Endothelial cell of umbilical vein (primary cell): ENCODE measurements at regions not wholly inside any gene's neighbourhood (a gene's known extent, or its start where the extent isn't known, plus 50 kb on each side); places are given as distances from the start of the nearest gene placed in this dataset.

Experiments used
- BruUV-seq: library from RNA; stranded (reverse); fragments of 400-500 nt; replicated peaks from 2 replicates; lab custom pipeline; 2021; lab: Mats Ljungman, UMichigan
- CTCF ChIA-PET: fragments of 300-600, 350-600 bp; sonication (Branson Sonifier 250); formaldehyde crosslinking; loops from one replicate; lab custom pipeline; 2021; ENCODE audit warnings: antibody characterized with exemption, inconsistent platforms; lab: Charles Lee
- POLR2A ChIA-PET: fragments of 300-600, 350-600 bp; sonication (Branson Sonifier 250); formaldehyde crosslinking; loops from one replicate; lab custom pipeline; 2021; ENCODE audit warnings: antibody characterized with exemption, inconsistent platforms; lab: Charles Lee
- DNase-seq: peaks from one replicate; pipeline ENCODE4 v3.0.0-alpha.2; 2011; ENCODE audit warnings: low read depth, low spot score
- FAIRE-seq: peaks from 2 replicates; lab custom pipeline; 2011; peaks lifted over from hg19 to GRCh38; lab: Jason Lieb, UNC
- H2AFZ ChIP-seq: 2 replicates; pipeline ENCODE4 v1.6.0; 2012; ENCODE audit warnings: low read depth, low read length, control low read depth, inconsistent platforms
- H3K27ac ChIP-seq: 2 replicates; pipeline ENCODE4 v1.5.1; 2011; ENCODE audit warnings: low read depth, mild to moderate bottlenecking, control low read depth, low read length, moderate library complexity; ENCODE audit not compliant: insufficient read depth
- H3K27me3 ChIP-seq, 2 experiments: 2 replicates each; pipeline versions ENCODE4 v1.6.0 to v1.6.1; 2011; ENCODE audit warnings: low read length in 2 of 2, mixed read lengths in 1 of 2; ENCODE audit not compliant: control insufficient read depth in 2 of 2, insufficient read depth in 2 of 2
- H3K36me3 ChIP-seq, 2 experiments: 2 replicates in 1 of 2; 3 replicates in 1 of 2; pipeline ENCODE4 v1.5.1; 2011; ENCODE audit warnings: low read length in 2 of 2, mild to moderate bottlenecking in 1 of 2, moderate library complexity in 1 of 2; ENCODE audit not compliant: control insufficient read depth in 2 of 2, insufficient read depth in 2 of 2; ENCODE audit errors: extremely low read depth in 1 of 2
- H3K4me1 ChIP-seq: 3 replicates; pipeline ENCODE4 v1.5.1; 2011; ENCODE audit warnings: mild to moderate bottlenecking, low read length; ENCODE audit not compliant: control insufficient read depth, insufficient read depth; ENCODE audit errors: extremely low read depth
- H3K4me2 ChIP-seq: 2 replicates; pipeline ENCODE4 v1.6.1; 2011; ENCODE audit warnings: low read length, control low read depth, mixed read lengths; ENCODE audit not compliant: insufficient read depth
- H3K4me3 ChIP-seq, 3 experiments: fragments of 200-600 bp in 1 of 3; sonication (generic), shearing (Covaris generic) in 1 of 3; replicated peaks in 1 of 3; 2 replicates each; pipeline ENCODE4 v1.5.1; 2011 to 2016; ENCODE audit warnings: control low read depth in 3 of 3, low read length in 3 of 3, mild to moderate bottlenecking in 2 of 3, inconsistent platforms in 1 of 3, low read depth in 1 of 3, moderate library complexity in 1 of 3; ENCODE audit not compliant: insufficient read depth in 1 of 3
- H3K79me2 ChIP-seq: 2 replicates; pipeline ENCODE4 v1.6.0; 2012; ENCODE audit warnings: low read length, inconsistent platforms; ENCODE audit not compliant: control insufficient read depth, insufficient read depth
- H3K9ac ChIP-seq: replicated peaks from 2 replicates; pipeline ENCODE3; 2011; ENCODE audit warnings: low read length, control low read depth; ENCODE audit not compliant: insufficient read depth; ENCODE audit errors: extremely low read depth
- H3K9me1 ChIP-seq: replicated peaks from 3 replicates; pipeline ENCODE4 v1.6.0; 2011; ENCODE audit warnings: mild to moderate bottlenecking, low read length; ENCODE audit not compliant: control insufficient read depth, insufficient read depth; ENCODE audit errors: extremely low read depth
- H3K9me3 ChIP-seq: replicated peaks from 2 replicates; pipeline ENCODE4 v1.5.1; 2012; ENCODE audit warnings: low read length, inconsistent platforms; ENCODE audit not compliant: control insufficient read depth, insufficient read depth
- H4K20me1 ChIP-seq: replicated peaks from 2 replicates; pipeline ENCODE3; 2011; ENCODE audit warnings: mild to moderate bottlenecking, low read length; ENCODE audit not compliant: control insufficient read depth, insufficient read depth; ENCODE audit errors: extremely low read depth
- CTCF ChIP-seq, 2 donors: IDR thresholded peaks; 1 replicate in 1 of 2; 2 replicates in 1 of 2; pipeline ENCODE4 v1.5.1; 2011; ENCODE audit warnings: low read length in 2 of 2, mild to moderate bottlenecking in 2 of 2, moderate library complexity in 2 of 2, control low read depth in 1 of 2, inconsistent platforms in 1 of 2, low read depth in 1 of 2; ENCODE audit not compliant: insufficient read depth in 1 of 2; ENCODE audit errors: extremely low read depth in 1 of 2
- EZH2 ChIP-seq: IDR thresholded peaks from 2 replicates; pipeline ENCODE4 v1.6.1; 2012; ENCODE audit warnings: borderline replicate concordance, low read depth, mild to moderate bottlenecking, moderate library complexity, low read length, inconsistent platforms; ENCODE audit not compliant: severe bottlenecking
- GATA2 ChIP-seq: IDR thresholded peaks from 2 replicates; pipeline ENCODE4 v1.7.0; 2011; ENCODE audit warnings: low read depth, mild to moderate bottlenecking, moderate library complexity, mixed read lengths, low read length; ENCODE audit not compliant: insufficient read length, insufficient read depth
- JUN ChIP-seq: IDR thresholded peaks from 2 replicates; pipeline ENCODE4 v1.6.1; 2011; ENCODE audit warnings: borderline replicate concordance, low read depth; ENCODE audit not compliant: insufficient read length, insufficient read depth
- MAX ChIP-seq: IDR thresholded peaks from 2 replicates; pipeline ENCODE4 v1.6.1; 2011; ENCODE audit not compliant: insufficient read depth, insufficient read length
- POLR2A ChIP-seq: IDR thresholded peaks from 2 replicates; pipeline ENCODE4 v1.6.1; 2012; ENCODE audit warnings: low read depth, mild to moderate bottlenecking, control low read depth, low read length
- dilution Hi-C: fragments of 300-500 bp; cut with MboI; formaldehyde crosslinking; loops from one replicate; pipeline ENCODE4 v1.15.0; 2019; ENCODE audit warnings: low sequenced_read_pairs; ENCODE audit not compliant: extremely low pct_ligation_motif_present
- intact Hi-C: fragments of 100-400 bp; cut with micrococcal nuclease; formaldehyde crosslinking; loops from one replicate; pipeline ENCODE4 v1.10.0; 2022

DNA sequence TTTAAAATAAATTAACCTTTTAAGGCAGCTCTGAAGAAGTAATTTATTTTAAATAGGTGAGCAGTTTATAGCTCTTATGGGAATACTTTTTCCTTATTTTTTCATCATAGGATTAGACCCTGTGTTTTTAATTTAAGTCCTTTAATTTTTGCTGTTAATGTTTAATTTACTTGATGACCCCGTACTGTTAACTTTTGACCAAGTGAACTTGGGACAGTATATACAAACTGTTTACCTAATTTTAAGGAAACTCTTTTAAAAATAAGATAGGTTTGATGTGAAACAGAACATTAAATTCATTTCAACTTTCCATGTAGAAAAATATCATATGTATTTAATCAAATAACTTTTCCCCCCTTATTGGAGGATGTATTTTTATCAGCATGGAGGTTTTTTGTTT, 74.4 kb downstream of the KCNRG start:
- no peak overlapping the region for H3K9ac ChIP-seq
- no peak for FAIRE-seq
- POLR2A ChIA-PET = interaction anchor here (0.6 kb wide), 1 partner anchor 38 kb away, joined by 3 read pairs; no protein-coding TSS in a partner anchor
- H3K36me3 ChIP-seq = no peaks in the 10 kb centered on the region
- BruUV-seq = no TSS peak
- TF ChIP-seq GATA2 (no peak), MAX (no peak), POLR2A (no peak), CTCF (IDR thresholded peaks at IDR 0.05; ENCODE audit: extremely low read depth in 1 of 2, insufficient read depth in 1 of 2, low read depth in 1 of 2, low read length in 2 of 2) (no peak), JUN (no peak)
- no peak overlapping the region for H3K4me2 ChIP-seq
- no peak overlapping the region for H3K4me3 ChIP-seq
- no peaks in the 10 kb centered on the region for H3K9me3 ChIP-seq
- H3K4me1 ChIP-seq = peaks cover 2% of the 10 kb centered on the region
- H3K9me1 ChIP-seq = no peaks in the 10 kb centered on the region
- H4K20me1 ChIP-seq = no peaks in the 10 kb centered on the region
- H3K79me2 ChIP-seq = peaks cover 21% of the 10 kb centered on the region
- intact Hi-C loops (loop anchor here (10.0 kb wide), 1 partner anchor 245 kb away; no protein-coding TSS in a partner anchor), dilution Hi-C loops (no loop called here)
- no peak overlapping the region for H2AFZ ChIP-seq
- H3K27ac ChIP-seq = no peak overlapping the region
- no peak for DNase-seq
- H3K27me3 ChIP-seq = no peaks in the 10 kb centered on the region
- CTCF ChIA-PET = no interaction called here

- peaks cover 18% of the 10 kb centered on the region for H3K79me2 ChIP-seq
- no TSS peak for BruUV-seq
- H3K9me1 ChIP-seq = no peaks in the 10 kb centered on the region
- no peaks in the 10 kb centered on the region for H3K36me3 ChIP-seq
- no peaks in the 10 kb centered on the region for H3K27me3 ChIP-seq
- H2AFZ ChIP-seq = no peak overlapping the region
- intact Hi-C loops = no loop called here
- DNase-seq (no peak), FAIRE-seq (no peak)
- H4K20me1 ChIP-seq = no peaks in the 10 kb centered on the region
- dilution Hi-C loops = no loop called here
- no peak overlapping the region for H3K4me2 ChIP-seq
- H3K4me1 ChIP-seq = no peaks in the 10 kb centered on the region
- POLR2A ChIA-PET = interaction anchor here (0.6 kb wide), 1 partner anchor 38 kb away, joined by 3 read pairs; no protein-coding TSS in a partner anchor
- no peak overlapping the region for H3K27ac ChIP-seq
- H3K9me3 ChIP-seq = no peaks in the 10 kb centered on the region
- no peak overlapping the region for H3K4me3 ChIP-seq
- CTCF ChIA-PET = no interaction called here
- H3K9ac ChIP-seq = no peak overlapping the region
- no peak for TF ChIP-seq EZH2
- no peak for TF ChIP-seq CTCF (IDR thresholded peaks at IDR 0.05; ENCODE audit: extremely low read depth in 1 of 2, insufficient read depth in 1 of 2, low read depth in 1 of 2, low read length in 2 of 2)
Measured at GRCh38 chr13:50090211-50090610, 75.0 kb downstream of the KCNRG start.
